ENCODE measurements at regions not wholly inside any gene's neighbourhood (a gene's known extent, or its start where the extent isn't known, plus 50 kb on each side); places are given as distances from the start of the nearest gene placed in this dataset.

- ChIA-PET CTCF (no interaction called here), POLR2A (no interaction called here)
- DNase-seq = no peak
- Histone ChIP-seq H3K9me3 (peaks cover 4% of the 10 kb centered on the region), H3K4me2 (peak overlapping the region; percentile 56), H3K4me1 (ENCODE audit: control insufficient read depth in 1 of 2, insufficient read depth in 2 of 2, low read depth in 1 of 2, low read length in 1 of 2) (peaks cover 0 to 7% of the 10 kb centered on the region in 2 experiments; a peak in 1 of 4 replicates), H3K36me3 (replicated peaks in 1 of 2; ENCODE audit: control insufficient read depth in 1 of 2, insufficient read depth in 2 of 2, low read length in 1 of 2) (no peaks in the 10 kb centered on the region), H3K27ac (ENCODE audit: low read depth in 2 of 2, low read length in 1 of 2) (peak overlapping the region in 1 of 2 experiments; percentile 78; a peak in 3 of 4 replicates), H3K27me3 (ENCODE audit: insufficient read depth) (no peaks in the 10 kb centered on the region), H3K9me2 (no peaks in the 10 kb centered on the region), H3K79me2 (ENCODE audit: insufficient read depth) (no peaks in the 10 kb centered on the region), H3K4me3 (ENCODE audit: low read depth in 2 of 2, low read length in 1 of 2) (no peak overlapping the region), H3K9ac (peak overlapping the region; percentile 52), H3F3A (replicated peaks; ENCODE audit: insufficient read depth) (peaks cover 25% of the 10 kb centered on the region), H4K20me1 (ENCODE audit: insufficient read depth) (no peaks in the 10 kb centered on the region), H2AFZ (ENCODE audit: low read depth) (peak overlapping the region; percentile 84)
- no peak for TF ChIP-seq NFIC (IDR thresholded peaks at IDR 0.05; ENCODE audit: borderline replicate concordance)
- TF ChIP-seq SMC3 (IDR thresholded peaks at IDR 0.05; ENCODE audit: low read depth, low read length) = no peak
- peak; percentile 48 for TF ChIP-seq PBX3 (IDR thresholded peaks at IDR 0.05)
- no peak for TF ChIP-seq ELF1 (IDR thresholded peaks at IDR 0.05)
- no peak for TF ChIP-seq MXI1 (IDR thresholded peaks at IDR 0.05; ENCODE audit: low read depth, low read length)
- TF ChIP-seq IRF3 (IDR thresholded peaks at IDR 0.05; ENCODE audit: low read depth, low read length) = no peak
- no peak for TF ChIP-seq RXRA (IDR thresholded peaks at IDR 0.05; ENCODE audit: borderline replicate concordance, low read depth)
- no peak for TF ChIP-seq RAD21 (IDR thresholded peaks at IDR 0.05; ENCODE audit: low read length)
- TF ChIP-seq FOXM1 (IDR thresholded peaks at IDR 0.05; ENCODE audit: low read depth) = no peak
- no peak for TF ChIP-seq USF1 (IDR thresholded peaks at IDR 0.05; ENCODE audit: borderline replicate concordance, low read depth)
- TF ChIP-seq TCF12 (IDR thresholded peaks at IDR 0.05) = 0 out of 2 replicates have a peak, but pooled peaks have one; percentile 4
- no peak for TF ChIP-seq CTCF (IDR thresholded peaks at IDR 0.05)
- TF ChIP-seq FOSL2 (IDR thresholded peaks at IDR 0.05; ENCODE audit: borderline replicate concordance, low read depth) = peak; percentile 57; the same call in 1 of the 2 replicates
- 23% methylated on average over 3 of the region's 3 CpGs for WGBS (ENCODE audit: low lambda C conversion rate)
These were observed 894.3 kb downstream of the OTOL1 start for GRCh38 chr3:162390891-162391290.

GRCh38 chr3:162391301-162391700 lies 894.7 kb downstream of the OTOL1 start:
- Histone ChIP-seq H3K9ac (peak overlapping the region; percentile 52), H3K9me2 (no peaks in the 10 kb centered on the region), H3K79me2 (ENCODE audit: insufficient read depth) (no peaks in the 10 kb centered on the region), H3K27me3 (ENCODE audit: insufficient read depth) (no peaks in the 10 kb centered on the region), H3F3A (replicated peaks; ENCODE audit: insufficient read depth) (peaks cover 25% of the 10 kb centered on the region), H3K27ac (ENCODE audit: low read depth in 2 of 2, low read length in 1 of 2) (peak overlapping the region in 1 of 2 experiments; percentile 78; a peak in 3 of 4 replicates), H3K4me2 (peak overlapping the region; percentile 56), H3K9me3 (peaks cover 4% of the 10 kb centered on the region), H3K36me3 (replicated peaks in 1 of 2; ENCODE audit: control insufficient read depth in 1 of 2, insufficient read depth in 2 of 2, low read length in 1 of 2) (no peaks in the 10 kb centered on the region), H3K4me1 (ENCODE audit: control insufficient read depth in 1 of 2, insufficient read depth in 2 of 2, low read depth in 1 of 2, low read length in 1 of 2) (peaks cover 0 to 7% of the 10 kb centered on the region in 2 experiments; a peak in 1 of 4 replicates), H3K4me3 (ENCODE audit: low read depth in 2 of 2, low read length in 1 of 2) (no peak overlapping the region), H2AFZ (ENCODE audit: low read depth) (peak overlapping the region; percentile 84), H4K20me1 (ENCODE audit: insufficient read depth) (no peaks in the 10 kb centered on the region)
- WGBS (ENCODE audit: low lambda C conversion rate) = 20% methylated on average over 2 of the region's 2 CpGs
- POLR2A ChIA-PET = no interaction called here
- TF ChIP-seq FOSL2 (IDR thresholded peaks at IDR 0.05; ENCODE audit: borderline replicate concordance, low read depth) (peak; percentile 23; the same call in 1 of the 2 replicates), TAF1 (IDR thresholded peaks at IDR 0.05; ENCODE audit: borderline replicate concordance, low read depth, low read length) (no peak)
- CTCF ChIA-PET = no interaction called here
- no peak for DNase-seq
